GM23338 (cell line): ENCODE measurements at regions not wholly inside any gene's neighbourhood (a gene's known extent, or its start where the extent isn't known, plus 50 kb on each side); places are given as distances from the start of the nearest gene placed in this dataset.

Experiments used
- ATAC-seq: fragments of 200-7000 bp; cut with Tn5 transposase; 3 replicates; pipeline ENCODE4 v1.9.1; 2020
- DNase-seq: peaks from one replicate; pipeline ENCODE4 v3.0.0-alpha.2; 2015; ENCODE audit warnings: low spot score
- H2AFZ ChIP-seq: fragments of 200-600 bp; sonication (generic); 2 replicates; pipeline ENCODE4 v1.8.0; 2016; ENCODE audit warnings: antibody characterized with exemption, mild to moderate bottlenecking, moderate library complexity
- H3F3A ChIP-seq: fragments of 200-600 bp; sonication (generic); replicated peaks from 2 replicates; pipeline ENCODE4 v1.8.0; 2017; ENCODE audit warnings: antibody characterized with exemption, mixed run types, low read depth
- H3K27ac ChIP-seq: fragments of 200-600 bp; sonication (generic); 2 replicates; pipeline ENCODE4 v1.6.1; 2016; ENCODE audit warnings: low read depth
- H3K27me3 ChIP-seq: fragments of 200-600 bp; sonication (generic); 2 replicates; pipeline ENCODE4 v1.8.0; 2016; ENCODE audit warnings: mild to moderate bottlenecking, mixed run types, moderate library complexity; ENCODE audit not compliant: insufficient read depth
- H3K36me3 ChIP-seq: fragments of 200-600 bp; sonication (generic); 2 replicates; pipeline ENCODE4 v1.8.0; 2016; ENCODE audit warnings: mild to moderate bottlenecking; ENCODE audit not compliant: insufficient read depth
- H3K4me1 ChIP-seq: fragments of 200-600 bp; sonication (generic); 2 replicates; pipeline ENCODE4 v1.8.0; 2016; ENCODE audit warnings: mild to moderate bottlenecking, moderate library complexity; ENCODE audit not compliant: insufficient read depth
- H3K4me2 ChIP-seq: fragments of 200-600 bp; sonication (generic); 2 replicates; pipeline ENCODE4 v1.7.1; 2017; ENCODE audit warnings: mixed run types
- H3K4me3 ChIP-seq: fragments of 200-600 bp; sonication (generic); 2 replicates; pipeline ENCODE4 v1.6.1; 2016; ENCODE audit warnings: mixed run types
- H3K79me2 ChIP-seq: fragments of 200-600 bp; sonication (generic); replicated peaks from 2 replicates; pipeline ENCODE4 v1.8.0; 2017; ENCODE audit warnings: mild to moderate bottlenecking; ENCODE audit not compliant: insufficient read depth
- H3K9me2 ChIP-seq: fragments of 200-600 bp; sonication (generic); 2 replicates; pipeline ENCODE4 v1.8.0; 2017; ENCODE audit not compliant: insufficient read depth
- H4K20me1 ChIP-seq: fragments of 200-600 bp; sonication (generic); replicated peaks from 2 replicates; pipeline ENCODE4 v1.8.0; 2017; ENCODE audit warnings: mild to moderate bottlenecking; ENCODE audit not compliant: insufficient read depth
- H3K27ac Mint-ChIP-seq: 2 replicates; pipeline ENCODE4 v1.8.0; 2020; ENCODE audit warnings: inconsistent platforms, mild to moderate bottlenecking, moderate library complexity, mixed read lengths
- H3K27me3 Mint-ChIP-seq: 3 replicates; pipeline ENCODE4 v1.8.0; 2022; ENCODE audit warnings: low read depth, mild to moderate bottlenecking, moderate library complexity, mixed read lengths, inconsistent platforms; ENCODE audit not compliant: insufficient read depth, poor library complexity
- H3K36me3 Mint-ChIP-seq: 3 replicates; pipeline ENCODE4 v1.8.0; 2021; ENCODE audit warnings: low read depth, mild to moderate bottlenecking, inconsistent platforms, moderate library complexity, mixed read lengths
- H3K4me1 Mint-ChIP-seq: 3 replicates; pipeline ENCODE4 v1.8.0; 2020; ENCODE audit warnings: mild to moderate bottlenecking, inconsistent platforms, mixed read lengths
- H3K4me3 Mint-ChIP-seq: 3 replicates; pipeline ENCODE4 v1.8.0; 2021; ENCODE audit warnings: moderate library complexity, mild to moderate bottlenecking, inconsistent platforms, mixed read lengths
- H3K9me3 Mint-ChIP-seq: 3 replicates; pipeline ENCODE4 v1.8.0; 2020; ENCODE audit warnings: moderate library complexity, mild to moderate bottlenecking, inconsistent platforms, mixed read lengths
- CREB1 ChIP-seq: fragments of 250-450 bp; sonication (Bioruptor Pico); IDR thresholded peaks from 2 replicates; pipeline ENCODE4 v1.5.0; 2020; ENCODE audit warnings: low read depth, mild to moderate bottlenecking, moderate library complexity
- EZH2 ChIP-seq: fragments of 200-600 bp; sonication (generic); IDR thresholded peaks from one replicate; pipeline ENCODE4 v1.8.0; 2017; ENCODE audit warnings: antibody characterized with exemption, mild to moderate bottlenecking, low read depth; ENCODE audit not compliant: unreplicated experiment
- EZH2phosphoT487 ChIP-seq: fragments of 200-600 bp; sonication (generic); IDR thresholded peaks from one replicate; pipeline ENCODE4 v1.8.1; 2018; ENCODE audit warnings: antibody characterized with exemption; ENCODE audit not compliant: unreplicated experiment
- JUNB ChIP-seq: IDR thresholded peaks from one replicate; pipeline ENCODE4 v1.6.1; 2016; ENCODE audit warnings: antibody characterized with exemption; ENCODE audit not compliant: unreplicated experiment
- NANOG ChIP-seq: IDR thresholded peaks from 2 replicates; pipeline ENCODE4 v1.6.1; 2016; ENCODE audit warnings: antibody characterized with exemption, borderline replicate concordance
- POLR2AphosphoS5 ChIP-seq: IDR thresholded peaks from 2 replicates; pipeline ENCODE4 v1.6.1; 2016; ENCODE audit warnings: antibody characterized with exemption, low read depth
- STAT1 ChIP-seq: IDR thresholded peaks from one replicate; pipeline ENCODE4 v1.6.1; 2016; ENCODE audit warnings: antibody characterized with exemption; ENCODE audit not compliant: unreplicated experiment
- ZNF114 ChIP-seq: fragments of 250-450 bp; sonication (Bioruptor Pico); IDR thresholded peaks from 2 replicates; pipeline ENCODE4 v1.5.0; 2020; ENCODE audit warnings: mild to moderate bottlenecking, moderate library complexity
- ZNF331 ChIP-seq: fragments of 250-450 bp; sonication (Bioruptor Pico); IDR thresholded peaks from 2 replicates; pipeline ENCODE4 v1.5.0; 2020; ENCODE audit warnings: low read depth, mild to moderate bottlenecking, moderate library complexity
- TF ChIP-seq, protein P1 (sequence below): IDR thresholded peaks from one replicate; pipeline ENCODE4 v1.6.1; 2018; ENCODE audit warnings: antibody characterized with exemption; ENCODE audit not compliant: unreplicated experiment
- TF ChIP-seq, protein P2 (sequence below), 2 experiments: fragments of 200-600 bp in 1 of 2; sonication (generic) in 1 of 2; conservative IDR thresholded peaks; 2 replicates each; pipeline versions ENCODE4 v1.5.1 to v1.6.1; 2016 to 2017; ENCODE audit warnings: antibody characterized with exemption in 2 of 2, low read depth in 2 of 2, mild to moderate bottlenecking in 2 of 2, moderate library complexity in 1 of 2
- TF ChIP-seq, protein P3 (sequence below): IDR thresholded peaks from 2 replicates; pipeline ENCODE4 v1.6.1; 2016; ENCODE audit warnings: antibody characterized with exemption
- TF ChIP-seq, protein P4 (sequence below): fragments of 250-450 bp; sonication (Bioruptor Pico); IDR thresholded peaks from 2 replicates; pipeline ENCODE4 v1.5.0; 2020; ENCODE audit warnings: mild to moderate bottlenecking, moderate library complexity

DNA sequence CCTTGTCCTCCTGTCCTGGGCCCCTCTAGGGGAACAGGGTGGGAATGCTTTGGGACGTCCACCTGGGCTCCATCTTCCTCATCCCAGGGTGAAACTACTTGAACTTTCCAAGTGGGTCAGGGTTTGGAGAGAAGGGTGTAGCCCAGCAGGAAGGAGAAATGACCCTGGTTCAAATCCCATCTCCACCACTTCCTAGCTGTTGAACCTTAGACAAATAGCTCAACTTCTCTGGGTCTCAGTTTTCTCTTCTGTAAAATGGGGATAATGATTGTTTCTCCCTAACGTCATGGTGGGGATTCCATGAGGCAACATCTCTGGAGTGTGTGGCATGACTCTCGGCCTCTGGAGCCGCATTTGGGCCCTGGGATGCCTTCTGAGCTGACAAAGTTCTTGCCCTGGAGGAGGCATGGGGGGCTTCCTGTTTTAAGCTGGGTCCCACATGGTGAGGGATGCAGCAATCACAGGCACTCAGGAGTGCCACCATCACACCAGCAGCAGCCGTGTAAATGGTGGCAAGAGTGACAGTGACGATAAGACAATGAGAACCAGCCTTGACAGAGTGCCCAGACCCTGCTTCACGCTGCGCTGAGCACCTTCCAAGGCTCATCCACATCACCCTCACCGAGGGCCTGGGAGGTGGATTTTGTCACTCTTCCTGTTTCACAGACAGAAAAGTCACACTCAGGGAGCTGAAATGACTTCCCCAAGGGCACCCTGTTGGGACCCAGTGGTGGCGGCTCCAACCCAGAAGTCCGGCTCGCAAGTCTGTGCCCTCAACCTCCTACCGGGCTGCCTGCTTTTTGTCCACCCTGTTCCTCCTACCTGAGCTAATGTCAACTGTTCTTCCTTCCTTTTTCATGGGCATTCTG is 69.5 kb upstream of the IER5L start:
- Mint-ChIP-seq H3K4me1 (peaks cover 9% of the 10 kb centered on the region), H3K9me3 (no peaks in the 10 kb centered on the region; the same call in 2 of the 3 replicates), H3K27ac (no peak overlapping the region), H3K4me3 (no peak overlapping the region), H3K36me3 (no peaks in the 10 kb centered on the region), H3K27me3 (peaks cover 10% of the 10 kb centered on the region)
- TF ChIP-seq CREB1 (no peak), ZNF114 (CRISPR knock-in tag) (no peak), ZNF331 (no peak), STAT1 (no peak), NANOG (no peak), EZH2phosphoT487 (no peak), JUNB (no peak), POLR2AphosphoS5 (no peak), EZH2 (no peak)
- TF ChIP-seq, protein P1, sequence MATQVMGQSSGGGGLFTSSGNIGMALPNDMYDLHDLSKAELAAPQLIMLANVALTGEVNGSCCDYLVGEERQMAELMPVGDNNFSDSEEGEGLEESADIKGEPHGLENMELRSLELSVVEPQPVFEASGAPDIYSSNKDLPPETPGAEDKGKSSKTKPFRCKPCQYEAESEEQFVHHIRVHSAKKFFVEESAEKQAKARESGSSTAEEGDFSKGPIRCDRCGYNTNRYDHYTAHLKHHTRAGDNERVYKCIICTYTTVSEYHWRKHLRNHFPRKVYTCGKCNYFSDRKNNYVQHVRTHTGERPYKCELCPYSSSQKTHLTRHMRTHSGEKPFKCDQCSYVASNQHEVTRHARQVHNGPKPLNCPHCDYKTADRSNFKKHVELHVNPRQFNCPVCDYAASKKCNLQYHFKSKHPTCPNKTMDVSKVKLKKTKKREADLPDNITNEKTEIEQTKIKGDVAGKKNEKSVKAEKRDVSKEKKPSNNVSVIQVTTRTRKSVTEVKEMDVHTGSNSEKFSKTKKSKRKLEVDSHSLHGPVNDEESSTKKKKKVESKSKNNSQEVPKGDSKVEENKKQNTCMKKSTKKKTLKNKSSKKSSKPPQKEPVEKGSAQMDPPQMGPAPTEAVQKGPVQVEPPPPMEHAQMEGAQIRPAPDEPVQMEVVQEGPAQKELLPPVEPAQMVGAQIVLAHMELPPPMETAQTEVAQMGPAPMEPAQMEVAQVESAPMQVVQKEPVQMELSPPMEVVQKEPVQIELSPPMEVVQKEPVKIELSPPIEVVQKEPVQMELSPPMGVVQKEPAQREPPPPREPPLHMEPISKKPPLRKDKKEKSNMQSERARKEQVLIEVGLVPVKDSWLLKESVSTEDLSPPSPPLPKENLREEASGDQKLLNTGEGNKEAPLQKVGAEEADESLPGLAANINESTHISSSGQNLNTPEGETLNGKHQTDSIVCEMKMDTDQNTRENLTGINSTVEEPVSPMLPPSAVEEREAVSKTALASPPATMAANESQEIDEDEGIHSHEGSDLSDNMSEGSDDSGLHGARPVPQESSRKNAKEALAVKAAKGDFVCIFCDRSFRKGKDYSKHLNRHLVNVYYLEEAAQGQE = no peak
- TF ChIP-seq, protein P2, sequence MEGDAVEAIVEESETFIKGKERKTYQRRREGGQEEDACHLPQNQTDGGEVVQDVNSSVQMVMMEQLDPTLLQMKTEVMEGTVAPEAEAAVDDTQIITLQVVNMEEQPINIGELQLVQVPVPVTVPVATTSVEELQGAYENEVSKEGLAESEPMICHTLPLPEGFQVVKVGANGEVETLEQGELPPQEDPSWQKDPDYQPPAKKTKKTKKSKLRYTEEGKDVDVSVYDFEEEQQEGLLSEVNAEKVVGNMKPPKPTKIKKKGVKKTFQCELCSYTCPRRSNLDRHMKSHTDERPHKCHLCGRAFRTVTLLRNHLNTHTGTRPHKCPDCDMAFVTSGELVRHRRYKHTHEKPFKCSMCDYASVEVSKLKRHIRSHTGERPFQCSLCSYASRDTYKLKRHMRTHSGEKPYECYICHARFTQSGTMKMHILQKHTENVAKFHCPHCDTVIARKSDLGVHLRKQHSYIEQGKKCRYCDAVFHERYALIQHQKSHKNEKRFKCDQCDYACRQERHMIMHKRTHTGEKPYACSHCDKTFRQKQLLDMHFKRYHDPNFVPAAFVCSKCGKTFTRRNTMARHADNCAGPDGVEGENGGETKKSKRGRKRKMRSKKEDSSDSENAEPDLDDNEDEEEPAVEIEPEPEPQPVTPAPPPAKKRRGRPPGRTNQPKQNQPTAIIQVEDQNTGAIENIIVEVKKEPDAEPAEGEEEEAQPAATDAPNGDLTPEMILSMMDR (conservative IDR thresholded peaks at IDR 0.05; ENCODE audit: low read depth in 2 of 2) = no peak
- TF ChIP-seq, protein P3, sequence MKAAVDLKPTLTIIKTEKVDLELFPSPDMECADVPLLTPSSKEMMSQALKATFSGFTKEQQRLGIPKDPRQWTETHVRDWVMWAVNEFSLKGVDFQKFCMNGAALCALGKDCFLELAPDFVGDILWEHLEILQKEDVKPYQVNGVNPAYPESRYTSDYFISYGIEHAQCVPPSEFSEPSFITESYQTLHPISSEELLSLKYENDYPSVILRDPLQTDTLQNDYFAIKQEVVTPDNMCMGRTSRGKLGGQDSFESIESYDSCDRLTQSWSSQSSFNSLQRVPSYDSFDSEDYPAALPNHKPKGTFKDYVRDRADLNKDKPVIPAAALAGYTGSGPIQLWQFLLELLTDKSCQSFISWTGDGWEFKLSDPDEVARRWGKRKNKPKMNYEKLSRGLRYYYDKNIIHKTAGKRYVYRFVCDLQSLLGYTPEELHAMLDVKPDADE = no peak
- TF ChIP-seq, protein P4, sequence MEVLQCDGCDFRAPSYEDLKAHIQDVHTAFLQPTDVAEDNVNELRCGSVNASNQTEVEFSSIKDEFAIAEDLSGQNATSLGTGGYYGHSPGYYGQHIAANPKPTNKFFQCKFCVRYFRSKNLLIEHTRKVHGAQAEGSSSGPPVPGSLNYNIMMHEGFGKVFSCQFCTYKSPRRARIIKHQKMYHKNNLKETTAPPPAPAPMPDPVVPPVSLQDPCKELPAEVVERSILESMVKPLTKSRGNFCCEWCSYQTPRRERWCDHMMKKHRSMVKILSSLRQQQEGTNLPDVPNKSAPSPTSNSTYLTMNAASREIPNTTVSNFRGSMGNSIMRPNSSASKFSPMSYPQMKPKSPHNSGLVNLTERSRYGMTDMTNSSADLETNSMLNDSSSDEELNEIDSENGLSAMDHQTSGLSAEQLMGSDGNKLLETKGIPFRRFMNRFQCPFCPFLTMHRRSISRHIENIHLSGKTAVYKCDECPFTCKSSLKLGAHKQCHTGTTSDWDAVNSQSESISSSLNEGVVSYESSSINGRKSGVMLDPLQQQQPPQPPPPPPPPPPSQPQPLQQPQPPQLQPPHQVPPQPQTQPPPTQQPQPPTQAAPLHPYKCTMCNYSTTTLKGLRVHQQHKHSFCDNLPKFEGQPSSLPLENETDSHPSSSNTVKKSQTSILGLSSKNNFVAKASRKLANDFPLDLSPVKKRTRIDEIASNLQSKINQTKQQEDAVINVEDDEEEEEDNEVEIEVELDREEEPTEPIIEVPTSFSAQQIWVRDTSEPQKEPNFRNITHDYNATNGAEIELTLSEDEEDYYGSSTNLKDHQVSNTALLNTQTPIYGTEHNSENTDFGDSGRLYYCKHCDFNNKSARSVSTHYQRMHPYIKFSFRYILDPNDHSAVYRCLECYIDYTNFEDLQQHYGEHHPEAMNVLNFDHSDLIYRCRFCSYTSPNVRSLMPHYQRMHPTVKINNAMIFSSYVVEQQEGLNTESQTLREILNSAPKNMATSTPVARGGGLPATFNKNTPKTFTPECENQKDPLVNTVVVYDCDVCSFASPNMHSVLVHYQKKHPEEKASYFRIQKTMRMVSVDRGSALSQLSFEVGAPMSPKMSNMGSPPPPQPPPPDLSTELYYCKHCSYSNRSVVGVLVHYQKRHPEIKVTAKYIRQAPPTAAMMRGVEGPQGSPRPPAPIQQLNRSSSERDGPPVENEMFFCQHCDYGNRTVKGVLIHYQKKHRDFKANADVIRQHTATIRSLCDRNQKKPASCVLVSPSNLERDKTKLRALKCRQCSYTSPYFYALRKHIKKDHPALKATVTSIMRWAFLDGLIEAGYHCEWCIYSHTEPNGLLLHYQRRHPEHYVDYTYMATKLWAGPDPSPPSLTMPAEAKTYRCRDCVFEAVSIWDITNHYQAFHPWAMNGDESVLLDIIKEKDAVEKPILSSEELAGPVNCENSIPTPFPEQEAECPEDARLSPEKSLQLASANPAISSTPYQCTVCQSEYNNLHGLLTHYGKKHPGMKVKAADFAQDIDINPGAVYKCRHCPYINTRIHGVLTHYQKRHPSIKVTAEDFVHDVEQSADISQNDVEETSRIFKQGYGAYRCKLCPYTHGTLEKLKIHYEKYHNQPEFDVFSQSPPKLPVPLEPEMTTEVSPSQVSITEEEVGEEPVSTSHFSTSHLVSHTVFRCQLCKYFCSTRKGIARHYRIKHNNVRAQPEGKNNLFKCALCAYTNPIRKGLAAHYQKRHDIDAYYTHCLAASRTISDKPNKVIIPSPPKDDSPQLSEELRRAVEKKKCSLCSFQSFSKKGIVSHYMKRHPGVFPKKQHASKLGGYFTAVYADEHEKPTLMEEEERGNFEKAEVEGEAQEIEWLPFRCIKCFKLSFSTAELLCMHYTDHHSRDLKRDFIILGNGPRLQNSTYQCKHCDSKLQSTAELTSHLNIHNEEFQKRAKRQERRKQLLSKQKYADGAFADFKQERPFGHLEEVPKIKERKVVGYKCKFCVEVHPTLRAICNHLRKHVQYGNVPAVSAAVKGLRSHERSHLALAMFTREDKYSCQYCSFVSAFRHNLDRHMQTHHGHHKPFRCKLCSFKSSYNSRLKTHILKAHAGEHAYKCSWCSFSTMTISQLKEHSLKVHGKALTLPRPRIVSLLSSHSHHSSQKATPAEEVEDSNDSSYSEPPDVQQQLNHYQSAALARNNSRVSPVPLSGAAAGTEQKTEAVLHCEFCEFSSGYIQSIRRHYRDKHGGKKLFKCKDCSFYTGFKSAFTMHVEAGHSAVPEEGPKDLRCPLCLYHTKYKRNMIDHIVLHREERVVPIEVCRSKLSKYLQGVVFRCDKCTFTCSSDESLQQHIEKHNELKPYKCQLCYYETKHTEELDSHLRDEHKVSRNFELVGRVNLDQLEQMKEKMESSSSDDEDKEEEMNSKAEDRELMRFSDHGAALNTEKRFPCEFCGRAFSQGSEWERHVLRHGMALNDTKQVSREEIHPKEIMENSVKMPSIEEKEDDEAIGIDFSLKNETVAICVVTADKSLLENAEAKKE (CRISPR knock-in tag) = no peak
- Histone ChIP-seq H3K27ac (no peak overlapping the region), H3K4me2 (no peak overlapping the region), H3K4me3 (no peak overlapping the region), H2AFZ (no peak overlapping the region), H3K27me3 (no peaks in the 10 kb centered on the region), H3F3A (no peaks in the 10 kb centered on the region), H4K20me1 (no peaks in the 10 kb centered on the region), H3K9me2 (no peaks in the 10 kb centered on the region), H3K79me2 (no peaks in the 10 kb centered on the region), H3K4me1 (peaks cover 7% of the 10 kb centered on the region; the same call in 1 of the 2 replicates), H3K36me3 (no peaks in the 10 kb centered on the region)
- DNase-seq (no peak), ATAC-seq (no peak)
